Upper lobe of left lung (tissue), 4 donors: ENCODE measurements at regions not wholly inside any gene's neighbourhood (a gene's known extent, or its start where the extent isn't known, plus 50 kb on each side); places are given as distances from the start of the nearest gene placed in this dataset.

Experiments used
- EP300 ChIP-seq, 4 donors: sonication (generic); formaldehyde crosslinking; IDR thresholded peaks; one replicate each; pipeline ENCODE4 v1.5.1; 2017; ENCODE audit warnings: antibody characterized with exemption in 4 of 4, control low read depth in 2 of 4
- POLR2AphosphoS5 ChIP-seq, 2 donors: sonication (generic); formaldehyde crosslinking; IDR thresholded peaks; one replicate each; pipeline ENCODE4 v1.5.1; 2017; ENCODE audit warnings: antibody characterized with exemption in 2 of 2
- TF ChIP-seq, protein P1 (sequence below), 6 experiments: fragments of 450-650 bp in 4 of 6; fragments of 200-600 bp in 2 of 6; sonication (generic) in 2 of 6; IDR thresholded peaks; one replicate each; pipeline ENCODE4 v1.5.1; 2016 to 2019; ENCODE audit warnings: antibody characterized with exemption in 6 of 6

DNA sequence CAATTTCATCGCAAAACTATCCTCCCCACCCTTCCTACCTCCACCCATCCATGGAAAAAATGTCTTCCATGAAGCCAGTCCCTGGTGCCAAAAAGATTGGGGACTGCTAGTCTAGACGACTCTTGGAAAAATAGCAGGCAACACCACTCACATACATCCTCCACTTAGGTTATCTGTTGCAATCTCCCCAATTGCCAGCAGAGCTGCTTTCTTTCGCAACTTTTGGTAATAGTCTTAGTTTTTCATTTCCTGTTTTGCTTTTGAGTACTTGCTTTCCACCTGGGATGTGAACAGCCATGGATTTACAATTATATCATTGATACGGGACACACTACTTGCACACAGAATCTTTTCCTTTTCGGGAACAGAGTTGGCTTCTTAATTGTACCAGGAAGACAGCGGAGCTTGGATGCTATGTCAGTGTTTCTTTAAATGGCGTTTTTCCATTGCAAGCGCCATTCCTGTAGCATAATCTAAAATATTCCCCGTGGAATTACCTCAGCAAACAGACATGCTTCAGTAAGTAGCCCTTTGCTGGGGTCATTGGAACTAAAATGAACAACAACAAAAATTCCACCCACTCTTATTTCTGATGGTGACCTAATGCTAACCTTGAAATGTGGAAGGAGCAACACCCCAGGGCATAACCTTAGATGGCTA is 183.3 kb upstream of the ADGRL2 start:
- TF ChIP-seq, protein P1, sequence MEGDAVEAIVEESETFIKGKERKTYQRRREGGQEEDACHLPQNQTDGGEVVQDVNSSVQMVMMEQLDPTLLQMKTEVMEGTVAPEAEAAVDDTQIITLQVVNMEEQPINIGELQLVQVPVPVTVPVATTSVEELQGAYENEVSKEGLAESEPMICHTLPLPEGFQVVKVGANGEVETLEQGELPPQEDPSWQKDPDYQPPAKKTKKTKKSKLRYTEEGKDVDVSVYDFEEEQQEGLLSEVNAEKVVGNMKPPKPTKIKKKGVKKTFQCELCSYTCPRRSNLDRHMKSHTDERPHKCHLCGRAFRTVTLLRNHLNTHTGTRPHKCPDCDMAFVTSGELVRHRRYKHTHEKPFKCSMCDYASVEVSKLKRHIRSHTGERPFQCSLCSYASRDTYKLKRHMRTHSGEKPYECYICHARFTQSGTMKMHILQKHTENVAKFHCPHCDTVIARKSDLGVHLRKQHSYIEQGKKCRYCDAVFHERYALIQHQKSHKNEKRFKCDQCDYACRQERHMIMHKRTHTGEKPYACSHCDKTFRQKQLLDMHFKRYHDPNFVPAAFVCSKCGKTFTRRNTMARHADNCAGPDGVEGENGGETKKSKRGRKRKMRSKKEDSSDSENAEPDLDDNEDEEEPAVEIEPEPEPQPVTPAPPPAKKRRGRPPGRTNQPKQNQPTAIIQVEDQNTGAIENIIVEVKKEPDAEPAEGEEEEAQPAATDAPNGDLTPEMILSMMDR (IDR thresholded peaks at IDR 0.05), result no peak
- TF ChIP-seq EP300 (IDR thresholded peaks at IDR 0.05), result no peak
- TF ChIP-seq POLR2AphosphoS5 (IDR thresholded peaks at IDR 0.05), result no peak
